Common myeloid progenitor, CD34-positive (primary cell): ENCODE measurements at regions not wholly inside any gene's neighbourhood (a gene's known extent, or its start where the extent isn't known, plus 50 kb on each side); places are given as distances from the start of the nearest gene placed in this dataset.

ENCODE experiments used
- CTCF ChIA-PET: fragments of 350-600 bp; sonication (Branson Sonifier 250); formaldehyde crosslinking; loops from one replicate; lab custom pipeline; 2021; ENCODE audit warnings: antibody characterized with exemption; lab: Charles Lee
- POLR2A ChIA-PET: fragments of 350-600 bp; sonication (Branson Sonifier 250); formaldehyde crosslinking; loops from one replicate; lab custom pipeline; 2021; ENCODE audit warnings: antibody characterized with exemption; lab: Charles Lee
- DNase-seq, 3 donors: peaks; one replicate each; pipeline versions ENCODE4 v3.0.0 to v3.0.0-alpha.2; 2013
- H3K27ac ChIP-seq, 2 experiments: 1 replicate in 1 of 2; 2 replicates in 1 of 2; pipeline ENCODE4 v1.7.0; 2013; ENCODE audit warnings: inconsistent platforms in 2 of 2, low read length in 2 of 2, mild to moderate bottlenecking in 2 of 2, low read depth in 1 of 2, moderate library complexity in 1 of 2; ENCODE audit not compliant: severe bottlenecking in 2 of 2, insufficient read depth in 1 of 2, poor library complexity in 1 of 2
- H3K27me3 ChIP-seq, 5 experiments: replicated peaks in 2 of 5; 1 replicate in 3 of 5; 2 replicates in 2 of 5; pipeline versions ENCODE4 v1.6.1 to v1.7.0; 2013; ENCODE audit warnings: low read length in 4 of 5, mild to moderate bottlenecking in 2 of 5, moderate library complexity in 2 of 5, inconsistent platforms in 1 of 5; ENCODE audit not compliant: insufficient read depth in 5 of 5, control insufficient read depth in 4 of 5
- H3K36me3 ChIP-seq, 4 experiments: 1 replicate in 2 of 4; 2 replicates in 2 of 4; pipeline versions ENCODE4 v1.6.1 to v1.7.0; 2013; ENCODE audit warnings: low read length in 3 of 4, control low read depth in 1 of 4, mild to moderate bottlenecking in 1 of 4; ENCODE audit not compliant: control insufficient read depth in 4 of 4, insufficient read depth in 4 of 4
- H3K4me1 ChIP-seq, 4 experiments: 1 replicate in 3 of 4; 2 replicates in 1 of 4; pipeline versions ENCODE4 v1.6.1 to v1.7.1; 2013; ENCODE audit warnings: low read length in 3 of 4, mild to moderate bottlenecking in 3 of 4, control low read depth in 1 of 4, inconsistent platforms in 1 of 4, moderate library complexity in 1 of 4; ENCODE audit not compliant: control insufficient read depth in 4 of 4, insufficient read depth in 4 of 4; ENCODE audit errors: control extremely low read depth in 1 of 4
- H3K4me3 ChIP-seq, 7 experiments: 1 replicate in 4 of 7; 2 replicates in 3 of 7; pipeline versions ENCODE4 v1.5.1 to v1.7.0; 2013; ENCODE audit warnings: mild to moderate bottlenecking in 7 of 7, low read length in 6 of 7, moderate library complexity in 6 of 7, inconsistent platforms in 2 of 7, low read depth in 2 of 7, control low read depth in 1 of 7; ENCODE audit not compliant: insufficient read depth in 4 of 7, control insufficient read depth in 1 of 7; ENCODE audit errors: extremely low read depth in 1 of 7
- H3K9me3 ChIP-seq, 5 experiments: 1 replicate in 4 of 5; 2 replicates in 1 of 5; pipeline versions ENCODE4 v1.6.1 to v1.7.1; 2013; ENCODE audit warnings: low read length in 4 of 5, mild to moderate bottlenecking in 2 of 5, inconsistent platforms in 1 of 5, low read depth in 1 of 5, moderate library complexity in 1 of 5; ENCODE audit not compliant: control insufficient read depth in 4 of 5, insufficient read depth in 2 of 5; ENCODE audit errors: control extremely low read depth in 1 of 5
- WGBS: methylation state at CpG from one replicate; pipeline ENCODE4 v1.1.5; 2013; ENCODE audit not compliant: insufficient coverage; 5-methylcytosine and 5-hydroxymethylcytosine counted together

GRCh38 chr4:125016892-125017299 is 297.9 kb upstream of the FAT4 start:
- Histone ChIP-seq H3K27ac (no peak overlapping the region), H3K4me3 (no peak overlapping the region), H3K9me3 (peaks cover 0 to 2% (median 0%) of the 10 kb centered on the region in 5 experiments), H3K27me3 (no peaks in the 10 kb centered on the region), H3K4me1 (no peaks in the 10 kb centered on the region), H3K36me3 (no peaks in the 10 kb centered on the region)
- ChIA-PET POLR2A (no interaction called here), CTCF (no interaction called here)
- 96% methylated on average over 4 of the region's 5 CpGs for WGBS
- DNase-seq: no peak

- ChIA-PET POLR2A (no interaction called here), CTCF (no interaction called here)
- Histone ChIP-seq H3K27me3 (no peaks in the 10 kb centered on the region), H3K9me3 (no peaks in the 10 kb centered on the region), H3K4me3 (no peak overlapping the region), H3K36me3 (no peaks in the 10 kb centered on the region), H3K4me1 (no peaks in the 10 kb centered on the region), H3K27ac (no peak overlapping the region)
- 91% methylated on average over 1 of the region's 1 CpG for WGBS
- no peak for DNase-seq
These were observed 300.9 kb upstream of the FAT4 start for GRCh38 chr4:125013891-125014290.

- Histone ChIP-seq H3K4me1 (no peaks in the 10 kb centered on the region), H3K36me3 (no peaks in the 10 kb centered on the region), H3K9me3 (peaks cover 0 to under 1% (median 0%) of the 10 kb centered on the region in 5 experiments), H3K27me3 (no peaks in the 10 kb centered on the region), H3K4me3 (no peak overlapping the region), H3K27ac (no peak overlapping the region)
- ChIA-PET POLR2A (no interaction called here), CTCF (no interaction called here)
- WGBS: 67% methylated on average over 1 of the region's 2 CpGs
- DNase-seq: no peak
These were observed 299.1 kb upstream of the ANKRD50 start for GRCh38 chr4:125011646-125012045.

- Histone ChIP-seq H3K4me3 (no peak overlapping the region), H3K27ac (no peak overlapping the region), H3K27me3 (no peaks in the 10 kb centered on the region), H3K36me3 (no peaks in the 10 kb centered on the region), H3K4me1 (no peaks in the 10 kb centered on the region), H3K9me3 (peaks cover 0 to 1% (median 0%) of the 10 kb centered on the region in 5 experiments)
- no peak for DNase-seq
- 93% methylated on average over 5 of the region's 7 CpGs for WGBS
- ChIA-PET CTCF (no interaction called here), POLR2A (no interaction called here)
These were observed 298.4 kb upstream of the ANKRD50 start for GRCh38 chr4:125010796-125011503.

GRCh38 chr4:125008676-125009075 is 296.1 kb upstream of the ANKRD50 start:
- no peaks in the 10 kb centered on the region for H3K4me1 ChIP-seq
- no peak overlapping the region for H3K27ac ChIP-seq
- H3K4me3 ChIP-seq: no peak overlapping the region
- ChIA-PET POLR2A (no interaction called here), CTCF (no interaction called here)
- no peaks in the 10 kb centered on the region for H3K27me3 ChIP-seq
- WGBS: no CpG with 5 or more reads among the region's 1 CpG
- H3K36me3 ChIP-seq: no peaks in the 10 kb centered on the region
- H3K9me3 ChIP-seq: peaks cover 0 to 1% (median 0%) of the 10 kb centered on the region in 5 experiments
- no peak for DNase-seq

- Histone ChIP-seq H3K36me3 (no peaks in the 10 kb centered on the region), H3K4me3 (no peak overlapping the region), H3K27me3 (no peaks in the 10 kb centered on the region), H3K4me1 (no peaks in the 10 kb centered on the region), H3K9me3 (peaks cover 0 to 1% (median 0%) of the 10 kb centered on the region in 5 experiments), H3K27ac (no peak overlapping the region)
- ChIA-PET CTCF (no interaction called here), POLR2A (no interaction called here)
- WGBS: 94% methylated on average over 2 of the region's 3 CpGs
- no peak for DNase-seq
These were observed 292.1 kb upstream of the ANKRD50 start for GRCh38 chr4:125004676-125005075.

- no peaks in the 10 kb centered on the region for H3K27me3 ChIP-seq
- POLR2A ChIA-PET: no interaction called here
- H3K4me1 ChIP-seq: no peaks in the 10 kb centered on the region
- H3K9me3 ChIP-seq: peaks cover 0 to 1% (median 0%) of the 10 kb centered on the region in 5 experiments
- no peak overlapping the region for H3K27ac ChIP-seq
- no peak overlapping the region for H3K4me3 ChIP-seq
- CTCF ChIA-PET: no interaction called here
- H3K36me3 ChIP-seq: no peaks in the 10 kb centered on the region
- DNase-seq: no peak
- 100% methylated on average over 3 of the region's 3 CpGs for WGBS
These were observed 291.3 kb upstream of the ANKRD50 start for GRCh38 chr4:125003840-125004239.
